ENCODE measurements at regions not wholly inside any gene's neighbourhood (a gene's known extent, or its start where the extent isn't known, plus 50 kb on each side); places are given as distances from the start of the nearest gene placed in this dataset.

GRCh38 chr12:115134298-115134697 is 450.3 kb upstream of the TBX3 start:
- TF ChIP-seq TOX (CRISPR knock-in tag; IDR thresholded peaks at IDR 0.05; ENCODE audit: borderline replicate concordance) (no peak), CSDC2 (CRISPR knock-in tag; IDR thresholded peaks at IDR 0.05) (no peak), ZNF8 (CRISPR knock-in tag; IDR thresholded peaks at IDR 0.05) (no peak)
- no peak for ATAC-seq

DNA sequence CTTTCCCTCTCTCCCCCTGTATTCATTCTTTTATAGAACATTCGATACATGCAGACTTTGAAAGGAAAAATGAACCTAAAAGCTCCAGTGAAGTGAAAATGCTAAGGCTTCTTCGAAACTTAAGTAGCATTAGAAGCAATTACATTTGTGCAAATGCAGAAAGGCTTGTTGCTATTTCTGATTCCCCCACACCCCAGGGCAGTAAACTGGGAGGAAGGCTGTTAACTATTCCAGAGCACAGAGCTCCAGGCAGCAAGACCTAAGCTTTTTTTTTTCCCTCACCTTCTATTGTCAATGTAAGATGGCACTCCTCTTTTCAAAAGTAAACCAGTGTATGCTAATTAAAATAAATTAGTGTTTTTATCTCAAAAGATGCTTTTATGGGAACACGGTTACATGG is 448.9 kb upstream of the TBX3 start:
- no peak for TF ChIP-seq CREB5 (CRISPR knock-in tag; IDR thresholded peaks at IDR 0.05; ENCODE audit: low read depth)
- TF ChIP-seq ZNF565 (CRISPR knock-in tag; conservative IDR thresholded peaks at IDR 0.05; ENCODE audit: low read depth) = no peak
- no peak for TF ChIP-seq TCF4 (CRISPR knock-in tag; IDR thresholded peaks at IDR 0.05; ENCODE audit: borderline replicate concordance)
- TF ChIP-seq, protein P1, sequence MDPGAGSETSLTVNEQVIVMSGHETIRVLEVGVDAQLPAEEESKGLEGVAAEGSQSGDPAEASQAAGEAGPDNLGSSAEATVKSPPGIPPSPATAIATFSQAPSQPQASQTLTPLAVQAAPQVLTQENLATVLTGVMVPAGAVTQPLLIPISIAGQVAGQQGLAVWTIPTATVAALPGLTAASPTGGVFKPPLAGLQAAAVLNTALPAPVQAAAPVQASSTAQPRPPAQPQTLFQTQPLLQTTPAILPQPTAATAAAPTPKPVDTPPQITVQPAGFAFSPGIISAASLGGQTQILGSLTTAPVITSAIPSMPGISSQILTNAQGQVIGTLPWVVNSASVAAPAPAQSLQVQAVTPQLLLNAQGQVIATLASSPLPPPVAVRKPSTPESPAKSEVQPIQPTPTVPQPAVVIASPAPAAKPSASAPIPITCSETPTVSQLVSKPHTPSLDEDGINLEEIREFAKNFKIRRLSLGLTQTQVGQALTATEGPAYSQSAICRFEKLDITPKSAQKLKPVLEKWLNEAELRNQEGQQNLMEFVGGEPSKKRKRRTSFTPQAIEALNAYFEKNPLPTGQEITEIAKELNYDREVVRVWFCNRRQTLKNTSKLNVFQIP (CRISPR knock-in tag; IDR thresholded peaks at IDR 0.05; ENCODE audit: borderline replicate concordance, low read depth) = no peak
- no peak for TF ChIP-seq BACH2 (CRISPR knock-in tag; IDR thresholded peaks at IDR 0.05; ENCODE audit: borderline replicate concordance)
- no peak for TF ChIP-seq RARB (CRISPR knock-in tag; IDR thresholded peaks at IDR 0.05)
- TF ChIP-seq PPARA (CRISPR knock-in tag; IDR thresholded peaks at IDR 0.05; ENCODE audit: borderline replicate concordance) = no peak
- TF ChIP-seq TOX (CRISPR knock-in tag; IDR thresholded peaks at IDR 0.05; ENCODE audit: borderline replicate concordance) = no peak
- TF ChIP-seq, protein P2, sequence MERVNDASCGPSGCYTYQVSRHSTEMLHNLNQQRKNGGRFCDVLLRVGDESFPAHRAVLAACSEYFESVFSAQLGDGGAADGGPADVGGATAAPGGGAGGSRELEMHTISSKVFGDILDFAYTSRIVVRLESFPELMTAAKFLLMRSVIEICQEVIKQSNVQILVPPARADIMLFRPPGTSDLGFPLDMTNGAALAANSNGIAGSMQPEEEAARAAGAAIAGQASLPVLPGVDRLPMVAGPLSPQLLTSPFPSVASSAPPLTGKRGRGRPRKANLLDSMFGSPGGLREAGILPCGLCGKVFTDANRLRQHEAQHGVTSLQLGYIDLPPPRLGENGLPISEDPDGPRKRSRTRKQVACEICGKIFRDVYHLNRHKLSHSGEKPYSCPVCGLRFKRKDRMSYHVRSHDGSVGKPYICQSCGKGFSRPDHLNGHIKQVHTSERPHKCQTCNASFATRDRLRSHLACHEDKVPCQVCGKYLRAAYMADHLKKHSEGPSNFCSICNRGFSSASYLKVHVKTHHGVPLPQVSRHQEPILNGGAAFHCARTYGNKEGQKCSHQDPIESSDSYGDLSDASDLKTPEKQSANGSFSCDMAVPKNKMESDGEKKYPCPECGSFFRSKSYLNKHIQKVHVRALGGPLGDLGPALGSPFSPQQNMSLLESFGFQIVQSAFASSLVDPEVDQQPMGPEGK (CRISPR knock-in tag; IDR thresholded peaks at IDR 0.05; ENCODE audit: borderline replicate concordance) = no peak
- TF ChIP-seq ISL1 (CRISPR knock-in tag; IDR thresholded peaks at IDR 0.05) = no peak
- TF ChIP-seq ARNTL (CRISPR knock-in tag; IDR thresholded peaks at IDR 0.05; ENCODE audit: borderline replicate concordance, low read depth) = no peak
- TF ChIP-seq ZNF8 (CRISPR knock-in tag; IDR thresholded peaks at IDR 0.05) = no peak
- no peak for TF ChIP-seq GLIS3 (CRISPR knock-in tag; IDR thresholded peaks at IDR 0.05)
- no peak for TF ChIP-seq OSR1 (CRISPR knock-in tag; IDR thresholded peaks at IDR 0.05)
- TF ChIP-seq ZFP3 (CRISPR knock-in tag; IDR thresholded peaks at IDR 0.05) = no peak
- TF ChIP-seq ZNF70 (CRISPR knock-in tag; IDR thresholded peaks at IDR 0.05) = no peak
- TF ChIP-seq ZFP30 (CRISPR knock-in tag; IDR thresholded peaks at IDR 0.05) = no peak
- TF ChIP-seq ZC3H10 (CRISPR knock-in tag; IDR thresholded peaks at IDR 0.05) = no peak
- TF ChIP-seq, protein P3, sequence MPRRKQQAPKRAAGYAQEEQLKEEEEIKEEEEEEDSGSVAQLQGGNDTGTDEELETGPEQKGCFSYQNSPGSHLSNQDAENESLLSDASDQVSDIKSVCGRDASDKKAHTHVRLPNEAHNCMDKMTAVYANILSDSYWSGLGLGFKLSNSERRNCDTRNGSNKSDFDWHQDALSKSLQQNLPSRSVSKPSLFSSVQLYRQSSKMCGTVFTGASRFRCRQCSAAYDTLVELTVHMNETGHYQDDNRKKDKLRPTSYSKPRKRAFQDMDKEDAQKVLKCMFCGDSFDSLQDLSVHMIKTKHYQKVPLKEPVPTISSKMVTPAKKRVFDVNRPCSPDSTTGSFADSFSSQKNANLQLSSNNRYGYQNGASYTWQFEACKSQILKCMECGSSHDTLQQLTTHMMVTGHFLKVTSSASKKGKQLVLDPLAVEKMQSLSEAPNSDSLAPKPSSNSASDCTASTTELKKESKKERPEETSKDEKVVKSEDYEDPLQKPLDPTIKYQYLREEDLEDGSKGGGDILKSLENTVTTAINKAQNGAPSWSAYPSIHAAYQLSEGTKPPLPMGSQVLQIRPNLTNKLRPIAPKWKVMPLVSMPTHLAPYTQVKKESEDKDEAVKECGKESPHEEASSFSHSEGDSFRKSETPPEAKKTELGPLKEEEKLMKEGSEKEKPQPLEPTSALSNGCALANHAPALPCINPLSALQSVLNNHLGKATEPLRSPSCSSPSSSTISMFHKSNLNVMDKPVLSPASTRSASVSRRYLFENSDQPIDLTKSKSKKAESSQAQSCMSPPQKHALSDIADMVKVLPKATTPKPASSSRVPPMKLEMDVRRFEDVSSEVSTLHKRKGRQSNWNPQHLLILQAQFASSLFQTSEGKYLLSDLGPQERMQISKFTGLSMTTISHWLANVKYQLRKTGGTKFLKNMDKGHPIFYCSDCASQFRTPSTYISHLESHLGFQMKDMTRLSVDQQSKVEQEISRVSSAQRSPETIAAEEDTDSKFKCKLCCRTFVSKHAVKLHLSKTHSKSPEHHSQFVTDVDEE (CRISPR knock-in tag; IDR thresholded peaks at IDR 0.05) = no peak
- no peak for TF ChIP-seq CSRNP3 (CRISPR knock-in tag; IDR thresholded peaks at IDR 0.05)
- ATAC-seq = no peak

DNA sequence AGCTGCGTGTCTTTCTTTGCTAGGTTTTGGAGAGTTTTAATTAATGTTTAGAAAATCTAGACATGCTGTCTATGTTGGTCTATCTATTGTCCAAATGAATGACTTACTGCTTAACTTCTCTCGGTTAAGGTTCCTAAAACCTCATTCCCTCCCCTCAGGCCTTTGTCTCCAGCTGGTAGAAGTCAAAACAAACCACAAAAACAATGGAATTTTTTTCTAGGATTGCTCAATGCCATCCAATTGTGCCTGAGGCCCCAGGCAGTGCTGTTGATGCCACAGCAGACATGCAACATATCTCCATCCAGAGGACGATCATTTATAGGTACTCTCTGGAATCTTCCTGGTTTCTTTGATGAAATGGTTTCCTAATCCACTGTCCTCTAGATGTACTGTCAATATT is 448.2 kb upstream of the TBX3 start:
- no peak for ATAC-seq
- TF ChIP-seq OSR1 (CRISPR knock-in tag; IDR thresholded peaks at IDR 0.05) = no peak
- TF ChIP-seq RARB (CRISPR knock-in tag; IDR thresholded peaks at IDR 0.05) = no peak
- TF ChIP-seq CSRNP3 (CRISPR knock-in tag; IDR thresholded peaks at IDR 0.05) = no peak
- TF ChIP-seq CSDC2 (CRISPR knock-in tag; IDR thresholded peaks at IDR 0.05) = no peak
- TF ChIP-seq SNAI2 (CRISPR knock-in tag; IDR thresholded peaks at IDR 0.05) = no peak
- TF ChIP-seq ZNF8 (CRISPR knock-in tag; IDR thresholded peaks at IDR 0.05) = no peak
- no peak for TF ChIP-seq ZFP3 (CRISPR knock-in tag; IDR thresholded peaks at IDR 0.05)
- TF ChIP-seq ISL1 (CRISPR knock-in tag; IDR thresholded peaks at IDR 0.05) = no peak
